ENCODE measurements at regions not wholly inside any gene's neighbourhood (a gene's known extent, or its start where the extent isn't known, plus 50 kb on each side); places are given as distances from the start of the nearest gene placed in this dataset.
"Not testable (repeated sequence)": the region's sequence is repeated elsewhere in the genome, so short reads cannot be mapped to it uniquely, and the experiment has no call there.

GRCh38 chr19:20465922-20466637, 99.5 kb downstream of the ZNF737 start:
- not testable (repeated sequence) for TF ChIP-seq CTCF (IDR thresholded peaks at IDR 0.05; ENCODE audit: low read length); EZH2 (IDR thresholded peaks at IDR 0.05; ENCODE audit: borderline replicate concordance, low read length)
